H1 (cell line): ENCODE measurements at regions not wholly inside any gene's neighbourhood (a gene's known extent, or its start where the extent isn't known, plus 50 kb on each side); places are given as distances from the start of the nearest gene placed in this dataset.
"Not testable (repeated sequence)": the region's sequence is repeated elsewhere in the genome, so short reads cannot be mapped to it uniquely, and the experiment has no call there.

Source experiments
- CTCF ChIA-PET: fragments of 300-600 bp; sonication (Branson Sonifier 250); formaldehyde crosslinking; loops from one replicate; lab custom pipeline; 2021; ENCODE audit not compliant: partially characterized antibody; lab: Charles Lee
- POLR2A ChIA-PET: fragments of 300-600 bp; sonication (Branson Sonifier 250); formaldehyde crosslinking; loops from one replicate; lab custom pipeline; 2021; ENCODE audit warnings: inconsistent platforms; ENCODE audit not compliant: partially characterized antibody; lab: Charles Lee
- DNase-seq, 2 experiments: peaks; one replicate each; pipeline versions ENCODE4 v3.0.0 to v3.0.0-alpha.2; 2010 to 2022; ENCODE audit warnings: low spot score in 2 of 2, low read depth in 1 of 2, mixed read lengths in 1 of 2
- FAIRE-seq: peaks from 2 replicates; lab custom pipeline; 2011; peaks lifted over from hg19 to GRCh38; lab: Jason Lieb, UNC
- H2AFZ ChIP-seq: 2 replicates; pipeline ENCODE4 v1.8.1; 2012; ENCODE audit warnings: low read length, inconsistent platforms
- H2AK5ac ChIP-seq: 2 replicates; pipeline ENCODE4 v1.6.1; 2013; ENCODE audit warnings: low read depth, low read length
- H2BK120ac ChIP-seq: replicated peaks from 2 replicates; pipeline ENCODE3; 2013; ENCODE audit warnings: low read depth, low read length, inconsistent platforms
- H2BK12ac ChIP-seq: 2 replicates; pipeline ENCODE4 v1.6.1; 2013; ENCODE audit warnings: low read depth, low read length
- H2BK15ac ChIP-seq: 2 replicates; pipeline ENCODE4 v1.6.1; 2013; ENCODE audit warnings: low read length
- H2BK20ac ChIP-seq: 2 replicates; pipeline ENCODE4 v1.6.1; 2013; ENCODE audit warnings: low read length
- H2BK5ac ChIP-seq: 2 replicates; pipeline ENCODE4 v1.6.1; 2013; ENCODE audit warnings: low read depth, low read length
- H3K14ac ChIP-seq: 2 replicates; pipeline ENCODE4 v1.6.1; 2013; ENCODE audit warnings: inconsistent platforms; ENCODE audit not compliant: insufficient read length
- H3K18ac ChIP-seq: 2 replicates; pipeline ENCODE4 v1.6.1; 2013; ENCODE audit warnings: low read length; ENCODE audit errors: extremely low read depth
- H3K23ac ChIP-seq: 2 replicates; pipeline ENCODE4 v1.6.1; 2013; ENCODE audit warnings: inconsistent platforms; ENCODE audit not compliant: insufficient read length
- H3K23me2 ChIP-seq: 2 replicates; pipeline ENCODE4 v1.6.1; 2013; ENCODE audit warnings: low read depth, low read length
- H3K27ac ChIP-seq: 2 replicates; pipeline ENCODE4 v1.6.1; 2011; ENCODE audit warnings: low read depth, low read length, inconsistent platforms
- H3K27me3 ChIP-seq, 4 experiments: replicated peaks in 1 of 4; 1 replicate in 1 of 4; 2 replicates in 3 of 4; pipeline versions ENCODE4 v1.6.1 to v1.8.1; 2011 to 2013; ENCODE audit warnings: low read length in 3 of 4, mild to moderate bottlenecking in 3 of 4, inconsistent platforms in 2 of 4, mixed read lengths in 2 of 4, moderate library complexity in 1 of 4; ENCODE audit not compliant: control insufficient read depth in 3 of 4, insufficient read depth in 3 of 4; ENCODE audit errors: extremely low read depth in 1 of 4
- H3K36me3 ChIP-seq, 4 experiments: 2 replicates each; pipeline versions ENCODE4 v1.6.1 to v1.8.1; 2011 to 2013; ENCODE audit warnings: mild to moderate bottlenecking in 4 of 4, low read length in 3 of 4, moderate library complexity in 2 of 4, control low read depth in 1 of 4, inconsistent platforms in 1 of 4; ENCODE audit not compliant: insufficient read depth in 4 of 4, control insufficient read depth in 2 of 4
- H3K4ac ChIP-seq: replicated peaks from 2 replicates; pipeline ENCODE3; 2013; ENCODE audit warnings: low read length, low read depth, mixed read lengths, inconsistent platforms; ENCODE audit not compliant: insufficient read length
- H3K4me1 ChIP-seq, 4 experiments: replicated peaks in 1 of 4; 1 replicate in 1 of 4; 2 replicates in 3 of 4; pipeline versions ENCODE4 v1.6.1 to v1.8.1; 2011 to 2013; ENCODE audit warnings: low read length in 3 of 4, inconsistent platforms in 2 of 4, mixed read lengths in 1 of 4; ENCODE audit not compliant: insufficient read depth in 4 of 4, control insufficient read depth in 3 of 4
- H3K4me2 ChIP-seq, 2 experiments: 2 replicates each; pipeline versions ENCODE4 v1.6.1 to v1.8.1; 2011 to 2013; ENCODE audit warnings: low read depth in 2 of 2, low read length in 2 of 2, control low read depth in 1 of 2, inconsistent platforms in 1 of 2, mild to moderate bottlenecking in 1 of 2; ENCODE audit not compliant: insufficient read depth in 1 of 2
- H3K4me3 ChIP-seq, 4 experiments: fragments of 200-600, 300-600 bp in 1 of 4; sonication (generic), shearing (Covaris generic), sonication (Bioruptor Twin) in 1 of 4; 2 replicates each; pipeline versions ENCODE4 v1.5.1 to v1.8.1; 2011 to 2016; ENCODE audit warnings: low read length in 4 of 4, low read depth in 3 of 4, control low read depth in 2 of 4, inconsistent platforms in 2 of 4, mild to moderate bottlenecking in 2 of 4, mixed read lengths in 1 of 4, moderate library complexity in 1 of 4; ENCODE audit not compliant: insufficient read depth in 2 of 4; ENCODE audit errors: extremely low read depth in 1 of 4
- H3K56ac ChIP-seq: replicated peaks from 2 replicates; pipeline ENCODE3; 2013; ENCODE audit warnings: low read depth, mild to moderate bottlenecking, mixed read lengths, low read length, inconsistent platforms; ENCODE audit not compliant: insufficient read length
- H3K79me1 ChIP-seq: 2 replicates; pipeline ENCODE4 v1.6.1; 2013; ENCODE audit warnings: low read depth, low read length, control low read depth
- H3K79me2 ChIP-seq, 2 experiments: 2 replicates each; pipeline versions ENCODE4 v1.6.1 to v1.8.1; 2012 to 2013; ENCODE audit warnings: low read length in 2 of 2, mild to moderate bottlenecking in 2 of 2, inconsistent platforms in 1 of 2; ENCODE audit not compliant: insufficient read depth in 2 of 2, control insufficient read depth in 1 of 2
- H3K9ac ChIP-seq, 4 experiments: replicated peaks in 1 of 4; 1 replicate in 1 of 4; 2 replicates in 3 of 4; pipeline versions ENCODE4 v1.6.1 to v1.8.1; 2011 to 2013; ENCODE audit warnings: low read depth in 3 of 4, low read length in 3 of 4, control low read depth in 2 of 4, mild to moderate bottlenecking in 2 of 4, moderate library complexity in 2 of 4, inconsistent platforms in 1 of 4; ENCODE audit errors: extremely low read depth in 1 of 4
- H3K9me3 ChIP-seq, 2 experiments: 2 replicates each; pipeline versions ENCODE4 v1.6.1 to v1.8.1; 2012 to 2013; ENCODE audit warnings: mild to moderate bottlenecking in 2 of 2, moderate library complexity in 2 of 2, control low read depth in 1 of 2, inconsistent platforms in 1 of 2, low read depth in 1 of 2, low read length in 1 of 2, mixed read lengths in 1 of 2; ENCODE audit not compliant: insufficient read depth in 2 of 2
- H4K20me1 ChIP-seq, 2 experiments: replicated peaks in 1 of 2; 2 replicates each; pipeline versions ENCODE3 to v1.8.1; 2011 to 2013; ENCODE audit warnings: inconsistent platforms in 2 of 2, low read length in 2 of 2, mild to moderate bottlenecking in 1 of 2; ENCODE audit not compliant: insufficient read depth in 2 of 2, control insufficient read depth in 1 of 2
- H4K5ac ChIP-seq: 2 replicates; pipeline ENCODE4 v1.6.1; 2013; ENCODE audit warnings: low read length, low read depth, mixed read lengths, inconsistent platforms; ENCODE audit not compliant: insufficient read length
- H4K8ac ChIP-seq: 2 replicates; pipeline ENCODE4 v1.8.0; 2013; ENCODE audit warnings: mild to moderate bottlenecking, moderate library complexity, low read length, inconsistent platforms; ENCODE audit not compliant: insufficient read depth; ENCODE audit errors: extremely low read depth
- H4K91ac ChIP-seq: replicated peaks from 2 replicates; pipeline ENCODE3; 2013; ENCODE audit warnings: low read length, mixed read lengths, inconsistent platforms; ENCODE audit not compliant: insufficient read length
- WGBS, 2 experiments: shearing (Covaris generic) in 1 of 2; methylation state at CpG; one replicate each; pipeline versions ENCODE4 v1.1.6 to v1.1.7; 2013 to 2015; ENCODE audit warnings: low lambda C conversion rate in 2 of 2, mixed read lengths in 2 of 2, inconsistent platforms in 1 of 2, low coverage in 1 of 2, missing lambda C conversion rate in 1 of 2; ENCODE audit not compliant: insufficient replicate concordance in 2 of 2, insufficient coverage in 1 of 2, insufficient read length in 1 of 2; ENCODE audit errors: extremely low coverage in 1 of 2, missing lambda C conversion rate in 1 of 2; 5-methylcytosine and 5-hydroxymethylcytosine counted together

DNA sequence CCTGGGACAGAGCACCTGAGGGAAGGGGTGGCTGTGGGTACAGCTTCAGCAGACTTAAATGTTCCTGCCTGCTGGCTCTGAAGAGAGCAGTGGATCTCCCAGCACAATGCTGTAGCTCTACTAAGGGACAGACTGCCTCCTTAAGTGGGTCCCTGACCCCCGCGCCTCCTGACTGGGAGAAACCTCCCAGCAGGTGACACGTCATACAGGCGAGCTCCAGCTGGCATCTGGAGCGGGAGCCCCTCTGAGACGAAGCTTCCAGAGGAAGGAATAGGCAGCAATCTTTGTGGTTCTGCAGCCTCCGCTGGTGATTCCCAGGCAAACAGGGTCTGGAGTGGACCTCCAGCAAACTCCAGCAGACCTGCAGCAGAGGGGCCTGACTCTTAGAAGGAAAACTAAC, 944.9 kb downstream of the CDH8 start:
- H2AK5ac ChIP-seq, H3K9ac ChIP-seq, H3K79me1 ChIP-seq, H2BK20ac ChIP-seq, H4K8ac ChIP-seq, H4K20me1 ChIP-seq, H3K23ac ChIP-seq, H4K91ac ChIP-seq, H2AFZ ChIP-seq, H3K79me2 ChIP-seq, H2BK5ac ChIP-seq, H3K27ac ChIP-seq, H3K4ac ChIP-seq, H3K18ac ChIP-seq, H3K4me1 ChIP-seq, H3K4me3 ChIP-seq, H3K14ac ChIP-seq, H2BK15ac ChIP-seq, H2BK120ac ChIP-seq, POLR2A ChIA-PET, H3K23me2 ChIP-seq, H3K4me2 ChIP-seq, FAIRE-seq, H4K5ac ChIP-seq, H3K36me3 ChIP-seq, DNase-seq, H3K27me3 ChIP-seq, H3K56ac ChIP-seq, H2BK12ac ChIP-seq, H3K9me3 ChIP-seq: not testable (repeated sequence)
- WGBS, 2 experiments: 84% methylated on average over 6 of the region's 7 CpGs; no CpG with 5 or more reads in 1 of the 2 experiments
- CTCF ChIA-PET: interaction anchor here (0.6 kb wide), 1 partner anchor 27 kb away, joined by 3 read pairs; no protein-coding TSS in a partner anchor
